Body of pancreas (tissue), 4 donors: ENCODE measurements at regions not wholly inside any gene's neighbourhood (a gene's known extent, or its start where the extent isn't known, plus 50 kb on each side); places are given as distances from the start of the nearest gene placed in this dataset.

ENCODE experiments used
- ATAC-seq: fragments of 150-250 bp; one replicate; pipeline ENCODE4 v1.9.1; 2016
- DNase-seq, 4 donors: peaks; one replicate each; pipeline ENCODE4 v3.0.0-alpha.2; 2019
- H3K27ac ChIP-seq, 4 donors: fragments of 200-600 bp; sonication (generic); 1 replicate in 3 of 4; 2 replicates in 1 of 4; pipeline versions ENCODE4 v1.5.1 to v1.6.1; 2016 to 2019; ENCODE audit warnings: mild to moderate bottlenecking in 1 of 4, mixed read lengths in 1 of 4, moderate library complexity in 1 of 4
- H3K27me3 ChIP-seq, 2 donors: fragments of 200-600 bp; sonication (generic); one replicate each; pipeline ENCODE4 v1.6.0; 2016; ENCODE audit warnings: mild to moderate bottlenecking in 1 of 2
- H3K36me3 ChIP-seq, 2 donors: fragments of 200-600 bp; sonication (generic); replicated peaks in 1 of 2; 2 replicates each; pipeline ENCODE4 v1.5.1; 2016; ENCODE audit warnings: low read depth in 2 of 2; ENCODE audit not compliant: insufficient read depth in 1 of 2
- H3K4me1 ChIP-seq: fragments of 200-600 bp; sonication (generic); one replicate; pipeline ENCODE4 v1.6.0; 2016
- H3K4me3 ChIP-seq, 2 donors: fragments of 200-600 bp; sonication (generic); 1 replicate in 1 of 2; 2 replicates in 1 of 2; pipeline ENCODE4 v1.5.1; 2016 to 2019
- H3K9me3 ChIP-seq, 3 donors: fragments of 200-600 bp; sonication (generic); 1 replicate in 2 of 3; 2 replicates in 1 of 3; pipeline ENCODE4 v1.5.1; 2016
- CTCF ChIP-seq, 7 experiments: fragments of 450-650 bp in 4 of 7; fragments of 200-600 bp in 3 of 7; sonication (generic) in 3 of 7; IDR thresholded peaks; one replicate each; pipeline ENCODE4 v1.5.1; 2016 to 2019; ENCODE audit warnings: antibody characterized with exemption in 7 of 7
- POLR2A ChIP-seq, 3 donors: fragments of 450-650 bp; IDR thresholded peaks; one replicate each; pipeline ENCODE4 v1.6.1; 2016; ENCODE audit warnings: antibody characterized with exemption in 3 of 3, mild to moderate bottlenecking in 2 of 3
- WGBS, 2 donors: methylation state at CpG; one replicate each; pipeline ENCODE4 v1.1.5; 2017; 5-methylcytosine and 5-hydroxymethylcytosine counted together
- intact Hi-C: fragments of 100-400 bp; cut with DNase I; formaldehyde crosslinking; loops from one replicate; pipeline ENCODE4 v1.15.1; 2023

GRCh38 chr4:83751336-83751949 is 215.5 kb downstream of the GPAT3 start:
- Histone ChIP-seq H3K4me3 (no peak overlapping the region), H3K36me3 (no peaks in the 10 kb centered on the region), H3K9me3 (no peaks in the 10 kb centered on the region), H3K27ac (no peak overlapping the region), H3K27me3 (no peaks in the 10 kb centered on the region), H3K4me1 (no peaks in the 10 kb centered on the region)
- WGBS, 2 donors: 44 to 74% methylated on average over 1 of the region's 1 CpG
- TF ChIP-seq POLR2A (IDR thresholded peaks at IDR 0.05) (no peak), CTCF (IDR thresholded peaks at IDR 0.05) (no peak)
- intact Hi-C loops: no loop called here
- ATAC-seq: no peak
- DNase-seq: no peak

- WGBS, 2 donors: 66 to 79% methylated on average over 2 of the region's 2 CpGs
- intact Hi-C loops: no loop called here
- TF ChIP-seq CTCF (IDR thresholded peaks at IDR 0.05) (no peak), POLR2A (IDR thresholded peaks at IDR 0.05) (no peak)
- no peak overlapping the region for H3K4me3 ChIP-seq
- ATAC-seq: no peak
- H3K36me3 ChIP-seq: no peaks in the 10 kb centered on the region
- H3K9me3 ChIP-seq: no peaks in the 10 kb centered on the region
- H3K27me3 ChIP-seq: no peaks in the 10 kb centered on the region
- no peak for DNase-seq
- no peaks in the 10 kb centered on the region for H3K4me1 ChIP-seq
- no peak overlapping the region for H3K27ac ChIP-seq
Measured at GRCh38 chr4:83748711-83749110, 212.8 kb downstream of the GPAT3 start.

GRCh38 chr4:83738895-83739294 is 203.0 kb downstream of the GPAT3 start:
- intact Hi-C loops: no loop called here
- no peak for DNase-seq
- Histone ChIP-seq H3K27ac (no peak overlapping the region), H3K9me3 (no peaks in the 10 kb centered on the region), H3K4me3 (no peak overlapping the region), H3K4me1 (no peaks in the 10 kb centered on the region), H3K27me3 (no peaks in the 10 kb centered on the region), H3K36me3 (no peaks in the 10 kb centered on the region)
- TF ChIP-seq CTCF (IDR thresholded peaks at IDR 0.05) (no peak), POLR2A (IDR thresholded peaks at IDR 0.05) (no peak)
- ATAC-seq: no peak
- 24 to 32% methylated on average over 2 of the region's 2 CpGs for WGBS, 2 donors

- Histone ChIP-seq H3K9me3 (no peaks in the 10 kb centered on the region), H3K27me3 (no peaks in the 10 kb centered on the region), H3K27ac (no peak overlapping the region), H3K4me3 (no peak overlapping the region), H3K36me3 (no peaks in the 10 kb centered on the region), H3K4me1 (no peaks in the 10 kb centered on the region)
- intact Hi-C loops: no loop called here
- TF ChIP-seq CTCF (IDR thresholded peaks at IDR 0.05): no peak
- no peak for TF ChIP-seq POLR2A (IDR thresholded peaks at IDR 0.05)
- ATAC-seq (no peak), DNase-seq (no peak)
- 69% methylated on average over 3 of the region's 3 CpGs for WGBS, 2 donors
Measured at GRCh38 chr4:83734576-83734975, 198.7 kb downstream of the GPAT3 start.

- ATAC-seq (no peak), DNase-seq (no peak)
- Histone ChIP-seq H3K36me3 (no peaks in the 10 kb centered on the region), H3K9me3 (no peaks in the 10 kb centered on the region), H3K4me3 (no peak overlapping the region), H3K27me3 (no peaks in the 10 kb centered on the region), H3K4me1 (no peaks in the 10 kb centered on the region), H3K27ac (no peak overlapping the region)
- TF ChIP-seq CTCF (IDR thresholded peaks at IDR 0.05) (no peak), POLR2A (IDR thresholded peaks at IDR 0.05) (no peak)
- WGBS, 2 donors: 19 to 55% methylated on average over 3 of the region's 3 CpGs
- intact Hi-C loops: no loop called here
Measured at GRCh38 chr4:83732114-83732635, 196.3 kb downstream of the GPAT3 start.
